ENCODE measurements at regions not wholly inside any gene's neighbourhood (a gene's known extent, or its start where the extent isn't known, plus 50 kb on each side); places are given as distances from the start of the nearest gene placed in this dataset.

- H3K4me2 ChIP-seq (ENCODE audit: low read length): no peak overlapping the region
- no peak overlapping the region for H3K27ac ChIP-seq (ENCODE audit: low read depth, low read length)
- DNase-seq (ENCODE audit: low read depth, low spot score): no peak
- H3K79me2 ChIP-seq (ENCODE audit: insufficient read depth, low read length): no peaks in the 10 kb centered on the region
- H3K9me2 ChIP-seq (ENCODE audit: insufficient read depth): no peaks in the 10 kb centered on the region
- H3K4me1 ChIP-seq (ENCODE audit: control insufficient read depth in 1 of 2, insufficient read depth in 2 of 2, low read length in 2 of 2): no peaks in the 10 kb centered on the region
- intact Hi-C loops (cut with micrococcal nuclease): no loop called here
- H3K36me3 ChIP-seq (ENCODE audit: control insufficient read depth in 1 of 2, insufficient read depth in 2 of 2, low read length in 2 of 2): no peaks in the 10 kb centered on the region
- no peak overlapping the region for H3K4me3 ChIP-seq (replicated peaks in 1 of 2; ENCODE audit: low read depth in 1 of 2, low read length in 2 of 2)
- no peak overlapping the region for H2AFZ ChIP-seq (ENCODE audit: low read depth, low read length, poor library complexity, severe bottlenecking)
- POLR2A ChIA-PET: no interaction called here
- RAD21 ChIA-PET (ENCODE audit: low non-redundant PET in 1 of 2, low total read pairs in 2 of 2, uncharacterized antibody in 2 of 2, unreplicated experiment in 2 of 2): no interaction called here
- no TSS peak for BruUV-seq (replicated peaks)
- CTCF ChIA-PET: no interaction called here
- TF ChIP-seq MAX (IDR thresholded peaks at IDR 0.05) (no peak), EZH2phosphoT487 (IDR thresholded peaks at IDR 0.05; ENCODE audit: borderline replicate concordance) (no peak), ZBTB33 (IDR thresholded peaks at IDR 0.05; ENCODE audit: extremely low read depth, insufficient replicate concordance, low read length) (no peak), EGR1 (IDR thresholded peaks at IDR 0.05; ENCODE audit: low read depth) (no peak), CEBPB (IDR thresholded peaks at IDR 0.05; ENCODE audit: low read depth) (no peak), CTCF (IDR thresholded peaks at IDR 0.05 in 2 of 3, conservative IDR thresholded peaks at IDR 0.05 in 1 of 3; ENCODE audit: borderline replicate concordance in 1 of 3, insufficient read depth in 1 of 3, low read depth in 2 of 3, low read length in 2 of 3) (no peak), RAD21 (IDR thresholded peaks at IDR 0.05; ENCODE audit: low read depth) (no peak), POLR2AphosphoS5 (IDR thresholded peaks at IDR 0.05; ENCODE audit: low read depth, low read length) (no peak), CBX3 (IDR thresholded peaks at IDR 0.05; ENCODE audit: low read depth) (no peak), TCF7L2 (IDR thresholded peaks at IDR 0.05; ENCODE audit: borderline replicate concordance, extremely low read depth, insufficient read depth, insufficient read length) (no peak), ATF3 (IDR thresholded peaks at IDR 0.05) (no peak), ZFX (IDR thresholded peaks at IDR 0.05) (no peak), YY1 (IDR thresholded peaks at IDR 0.05; ENCODE audit: extremely low read depth, insufficient replicate concordance, low read depth, low read length) (no peak), POLR2A (IDR thresholded peaks at IDR 0.05; ENCODE audit: borderline replicate concordance, extremely low read depth, insufficient read depth, insufficient read length) (no peak), SRF (IDR thresholded peaks at IDR 0.05; ENCODE audit: low read depth) (no peak), EZH2 (IDR thresholded peaks at IDR 0.05) (no peak)
- no peak for ATAC-seq
- no peaks in the 10 kb centered on the region for H4K20me1 ChIP-seq (ENCODE audit: insufficient read depth)
- no peak overlapping the region for H3K9ac ChIP-seq (ENCODE audit: low read length)
- H3K27me3 ChIP-seq (ENCODE audit: insufficient read depth, low read length): peaks cover 4% of the 10 kb centered on the region; the same call in 1 of the 2 replicates
- no peaks in the 10 kb centered on the region for H3K9me3 ChIP-seq (ENCODE audit: control insufficient read depth in 1 of 2, insufficient read depth in 1 of 2, low read depth in 1 of 2, low read length in 2 of 2)
These were observed 285.6 kb downstream of the GADD45G start for GRCh38 chr9:89890326-89890980.
